GM23338 (cell line): ENCODE measurements at regions not wholly inside any gene's neighbourhood (a gene's known extent, or its start where the extent isn't known, plus 50 kb on each side); places are given as distances from the start of the nearest gene placed in this dataset.

Experiments
- EZH2 ChIP-seq: fragments of 200-600 bp; sonication (generic); IDR thresholded peaks from one replicate; pipeline ENCODE4 v1.8.0; 2017; ENCODE audit warnings: antibody characterized with exemption, mild to moderate bottlenecking, low read depth; ENCODE audit not compliant: unreplicated experiment
- JUNB ChIP-seq: IDR thresholded peaks from one replicate; pipeline ENCODE4 v1.6.1; 2016; ENCODE audit warnings: antibody characterized with exemption; ENCODE audit not compliant: unreplicated experiment
- REST ChIP-seq: IDR thresholded peaks from one replicate; pipeline ENCODE4 v1.6.1; 2018; ENCODE audit warnings: antibody characterized with exemption; ENCODE audit not compliant: unreplicated experiment
- TF ChIP-seq, protein P1 (sequence below), 2 experiments: fragments of 200-600 bp in 1 of 2; sonication (generic) in 1 of 2; conservative IDR thresholded peaks; 2 replicates each; pipeline versions ENCODE4 v1.5.1 to v1.6.1; 2016 to 2017; ENCODE audit warnings: antibody characterized with exemption in 2 of 2, low read depth in 2 of 2, mild to moderate bottlenecking in 2 of 2, moderate library complexity in 1 of 2

- TF ChIP-seq, protein P1, sequence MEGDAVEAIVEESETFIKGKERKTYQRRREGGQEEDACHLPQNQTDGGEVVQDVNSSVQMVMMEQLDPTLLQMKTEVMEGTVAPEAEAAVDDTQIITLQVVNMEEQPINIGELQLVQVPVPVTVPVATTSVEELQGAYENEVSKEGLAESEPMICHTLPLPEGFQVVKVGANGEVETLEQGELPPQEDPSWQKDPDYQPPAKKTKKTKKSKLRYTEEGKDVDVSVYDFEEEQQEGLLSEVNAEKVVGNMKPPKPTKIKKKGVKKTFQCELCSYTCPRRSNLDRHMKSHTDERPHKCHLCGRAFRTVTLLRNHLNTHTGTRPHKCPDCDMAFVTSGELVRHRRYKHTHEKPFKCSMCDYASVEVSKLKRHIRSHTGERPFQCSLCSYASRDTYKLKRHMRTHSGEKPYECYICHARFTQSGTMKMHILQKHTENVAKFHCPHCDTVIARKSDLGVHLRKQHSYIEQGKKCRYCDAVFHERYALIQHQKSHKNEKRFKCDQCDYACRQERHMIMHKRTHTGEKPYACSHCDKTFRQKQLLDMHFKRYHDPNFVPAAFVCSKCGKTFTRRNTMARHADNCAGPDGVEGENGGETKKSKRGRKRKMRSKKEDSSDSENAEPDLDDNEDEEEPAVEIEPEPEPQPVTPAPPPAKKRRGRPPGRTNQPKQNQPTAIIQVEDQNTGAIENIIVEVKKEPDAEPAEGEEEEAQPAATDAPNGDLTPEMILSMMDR (conservative IDR thresholded peaks at IDR 0.05; ENCODE audit: low read depth in 2 of 2), result no peak
- TF ChIP-seq REST, result no peak
- no peak for TF ChIP-seq EZH2
- no peak for TF ChIP-seq JUNB
Measured at GRCh38 chr11:91978747-91979146, 245.9 kb upstream of the FAT3 start.
